HEK293T (cell line): ENCODE measurements at regions not wholly inside any gene's neighbourhood (a gene's known extent, or its start where the extent isn't known, plus 50 kb on each side); places are given as distances from the start of the nearest gene placed in this dataset.

Source experiments
- CTCF ChIA-PET: fragments of 350-600 bp; formaldehyde crosslinking; extraction: SDS; loops from one replicate; lab custom pipeline; 2021; ENCODE audit warnings: antibody characterized with exemption, inconsistent platforms; lab: Yijun Ruan, JAX
- POLR2A ChIA-PET: fragments of 350-600 bp; formaldehyde crosslinking; extraction: SDS; loops from one replicate; lab custom pipeline; 2020; ENCODE audit warnings: antibody characterized with exemption, inconsistent platforms; lab: Yijun Ruan, JAX
- DNase-seq: peaks from one replicate; pipeline ENCODE4 v3.0.0; 2012; ENCODE audit warnings: mixed read lengths; ENCODE audit errors: extremely low spot score
- ARNT ChIP-seq: fragments of 450-650 bp; IDR thresholded peaks from 2 replicates; pipeline ENCODE4 v1.6.1; 2017; ENCODE audit warnings: mild to moderate bottlenecking
- BHLHE40 ChIP-seq: fragments of 450-650 bp; IDR thresholded peaks from 2 replicates; pipeline ENCODE4 v1.6.1; 2016; ENCODE audit warnings: mild to moderate bottlenecking, moderate library complexity, borderline replicate concordance
- CTBP1 ChIP-seq: fragments of 450-650 bp; IDR thresholded peaks from 2 replicates; pipeline ENCODE4 v1.6.1; 2016; ENCODE audit warnings: borderline replicate concordance
- ELF4 ChIP-seq: fragments of 450-650 bp; IDR thresholded peaks from 2 replicates; pipeline ENCODE4 v1.6.1; 2017; ENCODE audit warnings: antibody characterized with exemption
- FOXA1 ChIP-seq: fragments of 450-650 bp; IDR thresholded peaks from 2 replicates; pipeline ENCODE4 v1.6.1; 2016; ENCODE audit warnings: mild to moderate bottlenecking
- FOXK2 ChIP-seq: fragments of 450-650 bp; IDR thresholded peaks from 2 replicates; pipeline ENCODE4 v1.6.1; 2016; ENCODE audit warnings: mild to moderate bottlenecking
- FOXM1 ChIP-seq: fragments of 450-650 bp; IDR thresholded peaks from 2 replicates; pipeline ENCODE4 v1.6.1; 2017; ENCODE audit warnings: mild to moderate bottlenecking, borderline replicate concordance
- HDGF ChIP-seq: fragments of 450-650 bp; IDR thresholded peaks from 2 replicates; pipeline ENCODE4 v1.6.1; 2017; ENCODE audit warnings: antibody characterized with exemption, borderline replicate concordance
- L3MBTL2 ChIP-seq: fragments of 450-650 bp; conservative IDR thresholded peaks from 2 replicates; pipeline ENCODE4 v1.6.1; 2016; ENCODE audit warnings: mild to moderate bottlenecking
- LEF1 ChIP-seq: fragments of 450-650 bp; IDR thresholded peaks from 2 replicates; pipeline ENCODE4 v1.6.1; 2017; ENCODE audit warnings: mild to moderate bottlenecking, borderline replicate concordance
- NFRKB ChIP-seq: fragments of 450-650 bp; IDR thresholded peaks from 2 replicates; pipeline ENCODE4 v1.6.1; 2016; ENCODE audit warnings: mild to moderate bottlenecking, moderate library complexity
- PKNOX1 ChIP-seq: fragments of 450-650 bp; IDR thresholded peaks from 2 replicates; pipeline ENCODE4 v1.6.1; 2016
- SP1 ChIP-seq: fragments of 450-650 bp; IDR thresholded peaks from 2 replicates; pipeline ENCODE4 v1.6.1; 2017
- SUZ12 ChIP-seq: fragments of 450-650 bp; IDR thresholded peaks from 2 replicates; pipeline ENCODE4 v1.6.1; 2016; ENCODE audit warnings: mild to moderate bottlenecking
- TARDBP ChIP-seq: fragments of 450-650 bp; IDR thresholded peaks from 2 replicates; pipeline ENCODE4 v1.6.1; 2016
- ZNF384 ChIP-seq: fragments of 450-650 bp; IDR thresholded peaks from 2 replicates; pipeline ENCODE4 v1.6.1; 2016

DNA sequence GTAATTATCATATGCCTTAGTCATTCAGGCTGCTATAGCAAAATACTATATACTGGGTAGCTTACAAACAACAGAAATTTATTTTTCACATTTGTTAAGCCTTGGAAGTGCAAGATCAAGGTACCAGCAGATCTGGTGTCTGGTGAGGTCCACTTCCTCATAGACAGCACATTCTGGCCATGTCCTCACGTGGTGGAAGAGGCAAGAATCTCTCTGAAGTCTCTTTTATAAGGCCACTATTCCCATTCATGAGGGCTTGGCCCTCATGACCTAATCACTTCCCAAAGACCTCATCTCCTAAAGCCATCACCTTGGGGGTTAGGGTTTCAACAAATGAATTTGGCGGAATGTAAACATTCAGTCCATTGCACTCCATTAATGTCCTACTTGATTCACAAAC lies 137.5 kb upstream of the C1GALT1 start:
- CTCF ChIA-PET: no interaction called here
- TF ChIP-seq PKNOX1 (no peak), ELF4 (no peak), CTBP1 (no peak), BHLHE40 (no peak), ARNT (no peak), HDGF (no peak), FOXK2 (no peak)
- POLR2A ChIA-PET: no interaction called here

GRCh38 chr7:7048213-7048612 lies 134.1 kb upstream of the C1GALT1 start:
- no peak for DNase-seq
- CTCF ChIA-PET: no interaction called here
- TF ChIP-seq ARNT (no peak), CTBP1 (no peak), SP1 (no peak), FOXA1 (no peak), FOXK2 (no peak), ZNF384 (no peak), NFRKB (no peak), BHLHE40 (no peak), ELF4 (no peak), FOXM1 (no peak), SUZ12 (no peak), TARDBP (no peak)
- POLR2A ChIA-PET: no interaction called here

More for the DNA sequence above, 137.5 kb upstream of the C1GALT1 start:
- DNase-seq: no peak

- no peak for DNase-seq
- CTCF ChIA-PET: no interaction called here
- TF ChIP-seq PKNOX1 (no peak), FOXK2 (no peak), BHLHE40 (no peak), HDGF (no peak), FOXM1 (no peak)
- POLR2A ChIA-PET: no interaction called here
Measured at GRCh38 chr7:7051206-7051877, 131.0 kb upstream of the C1GALT1 start.

GRCh38 chr7:7054252-7054830 lies 128.0 kb upstream of the C1GALT1 start:
- ChIA-PET CTCF (no interaction called here), POLR2A (interaction anchor here (1.2 kb wide), 1 partner anchor 33 kb away, joined by 3 read pairs; no protein-coding TSS in a partner anchor)
- TF ChIP-seq SUZ12 (no peak), SP1 (no peak), BHLHE40 (no peak), FOXK2 (no peak), FOXM1 (no peak), ELF4 (no peak), LEF1 (no peak), L3MBTL2 (no peak), TARDBP (no peak), NFRKB (no peak), FOXA1 (no peak), CTBP1 (no peak), PKNOX1 (no peak), HDGF (no peak), ARNT (no peak), ZNF384 (no peak)
- DNase-seq: no peak

- no peak for DNase-seq
- TF ChIP-seq SP1 (no peak), L3MBTL2 (no peak)
- CTCF ChIA-PET: no interaction called here
- POLR2A ChIA-PET: no interaction called here
Measured at GRCh38 chr7:7060828-7061599, 121.3 kb upstream of the C1GALT1 start.

GRCh38 chr7:7077945-7078344 lies 104.4 kb upstream of the C1GALT1 start:
- no peak for DNase-seq
- ChIA-PET POLR2A (no interaction called here), CTCF (no interaction called here)
- TF ChIP-seq NFRKB (no peak), LEF1 (no peak), ARNT (no peak), CTBP1 (no peak), L3MBTL2 (no peak), TARDBP (no peak), FOXK2 (no peak), ZNF384 (no peak), BHLHE40 (no peak), SP1 (no peak), SUZ12 (no peak), FOXM1 (no peak), FOXA1 (no peak), ELF4 (no peak), PKNOX1 (no peak), HDGF (no peak)
